Progenitor cell of endocrine pancreas (in vitro differentiated cells): ENCODE measurements at regions not wholly inside any gene's neighbourhood (a gene's known extent, or its start where the extent isn't known, plus 50 kb on each side); places are given as distances from the start of the nearest gene placed in this dataset.

Source experiments
- DNase-seq: peaks from one replicate; pipeline ENCODE4 v3.0.0; 2021; ENCODE audit warnings: low spot score; ENCODE audit not compliant: unreplicated experiment
- H3K27ac Mint-ChIP-seq: 2 replicates; pipeline ENCODE4 v1.8.0; 2021; ENCODE audit warnings: mild to moderate bottlenecking, moderate library complexity, mixed read lengths
- H3K27me3 Mint-ChIP-seq: 2 replicates; pipeline ENCODE4 v1.8.0; 2021; ENCODE audit warnings: mixed read lengths
- H3K36me3 Mint-ChIP-seq: 2 replicates; pipeline ENCODE4 v1.8.0; 2022; ENCODE audit warnings: mixed read lengths; ENCODE audit not compliant: insufficient read depth
- H3K4me1 Mint-ChIP-seq: 2 replicates; pipeline ENCODE4 v1.8.0; 2021; ENCODE audit warnings: low read depth, mixed read lengths
- H3K4me3 Mint-ChIP-seq: 2 replicates; pipeline ENCODE4 v1.8.0; 2021; ENCODE audit warnings: low read depth, mild to moderate bottlenecking, moderate library complexity, mixed read lengths
- H3K9me3 Mint-ChIP-seq: 2 replicates; pipeline ENCODE4 v1.8.0; 2021; ENCODE audit warnings: low read depth, mixed read lengths
- CTCF ChIP-seq: fragments of 200-600 bp; sonication (generic); IDR thresholded peaks from one replicate; pipeline ENCODE4 v1.5.0; 2021; ENCODE audit warnings: antibody characterized with exemption, mild to moderate bottlenecking; ENCODE audit not compliant: unreplicated experiment

- H3K4me1 Mint-ChIP-seq, result no peaks in the 10 kb centered on the region
- DNase-seq, result no peak
- H3K4me3 Mint-ChIP-seq, result no peak overlapping the region
- no peak for TF ChIP-seq CTCF
- peaks cover 4% of the 10 kb centered on the region for H3K9me3 Mint-ChIP-seq
- no peak overlapping the region for H3K27ac Mint-ChIP-seq
- H3K27me3 Mint-ChIP-seq, result no peaks in the 10 kb centered on the region
- no peaks in the 10 kb centered on the region for H3K36me3 Mint-ChIP-seq
Observed at GRCh38 chr3:76083992-76084391, 298.6 kb upstream of the ZNF717 start.

GRCh38 chr3:76096036-76096435 is 310.7 kb upstream of the ZNF717 start:
- no peak overlapping the region for H3K27ac Mint-ChIP-seq

GRCh38 chr3:76096836-76097588 is 311.7 kb upstream of the ZNF717 start:
- no peaks in the 10 kb centered on the region for H3K36me3 Mint-ChIP-seq
- H3K4me1 Mint-ChIP-seq, result no peaks in the 10 kb centered on the region
- DNase-seq, result no peak
- H3K27me3 Mint-ChIP-seq, result no peaks in the 10 kb centered on the region
- no peak for TF ChIP-seq CTCF
- H3K27ac Mint-ChIP-seq, result no peak overlapping the region
- no peaks in the 10 kb centered on the region for H3K9me3 Mint-ChIP-seq
- no peak overlapping the region for H3K4me3 Mint-ChIP-seq

More at GRCh38 chr3:76096036-76096435, 310.7 kb upstream of the ZNF717 start:
- DNase-seq, result no peak
- H3K36me3 Mint-ChIP-seq, result no peaks in the 10 kb centered on the region
- H3K27me3 Mint-ChIP-seq, result no peaks in the 10 kb centered on the region
- no peak overlapping the region for H3K4me3 Mint-ChIP-seq
- H3K4me1 Mint-ChIP-seq, result no peaks in the 10 kb centered on the region
- TF ChIP-seq CTCF, result no peak
- no peaks in the 10 kb centered on the region for H3K9me3 Mint-ChIP-seq

GRCh38 chr3:76097589-76097969 is 312.2 kb upstream of the ZNF717 start:
- no peak for DNase-seq
- no peak for TF ChIP-seq CTCF
- Mint-ChIP-seq H3K4me3 (no peak overlapping the region), H3K27me3 (no peaks in the 10 kb centered on the region), H3K36me3 (no peaks in the 10 kb centered on the region), H3K27ac (no peak overlapping the region), H3K9me3 (no peaks in the 10 kb centered on the region), H3K4me1 (no peaks in the 10 kb centered on the region)

- Mint-ChIP-seq H3K9me3 (no peaks in the 10 kb centered on the region), H3K4me3 (no peak overlapping the region), H3K27me3 (no peaks in the 10 kb centered on the region), H3K36me3 (no peaks in the 10 kb centered on the region), H3K4me1 (no peaks in the 10 kb centered on the region), H3K27ac (no peak overlapping the region)
- TF ChIP-seq CTCF, result no peak
- DNase-seq, result no peak
Observed at GRCh38 chr3:76099956-76100355, 314.6 kb upstream of the ZNF717 start.
